ENCODE measurements at regions not wholly inside any gene's neighbourhood (a gene's known extent, or its start where the extent isn't known, plus 50 kb on each side); places are given as distances from the start of the nearest gene placed in this dataset.

DNA sequence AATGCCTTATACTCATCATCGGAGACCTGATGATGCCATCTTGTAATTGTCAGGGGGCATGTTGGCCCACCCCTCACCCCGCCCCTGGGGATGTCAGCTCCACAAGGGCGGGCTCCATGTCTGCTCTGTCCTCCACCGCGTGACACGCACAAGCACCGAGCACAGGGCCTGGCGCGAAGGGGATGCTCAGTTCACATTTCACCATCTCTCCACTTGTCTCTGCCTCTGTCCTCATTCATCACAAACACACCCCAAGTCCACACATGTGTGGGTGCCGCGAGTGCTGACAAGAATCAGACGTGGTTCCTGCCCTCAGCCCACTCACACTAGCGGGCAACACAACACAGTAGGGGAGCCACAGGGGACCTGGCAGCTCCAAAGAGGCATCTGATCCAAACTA is 151.2 kb upstream of the PTPN1 start:
- TF ChIP-seq CTCF (IDR thresholded peaks at IDR 0.05 in 4 of 5, conservative IDR thresholded peaks at IDR 0.05 in 1 of 5) (no peak), POLR2A (IDR thresholded peaks at IDR 0.05) (no peak)

All from gastrocnemius medialis (tissue), 4 donors.